ENCODE measurements at regions not wholly inside any gene's neighbourhood (a gene's known extent, or its start where the extent isn't known, plus 50 kb on each side); places are given as distances from the start of the nearest gene placed in this dataset.
"Not testable (repeated sequence)": the region's sequence is repeated elsewhere in the genome, so short reads cannot be mapped to it uniquely, and the experiment has no call there.

GRCh38 chr21:28066076-28066475 lies 926.6 kb downstream of the LTN1 start:
- Histone ChIP-seq H3K36me3 (ENCODE audit: insufficient read depth in 1 of 2, low read depth in 1 of 2) (no peaks in the 10 kb centered on the region), H3K27ac (no peak overlapping the region), H3K4me3 (peak overlapping the region; percentile 69), H3K27me3 (ENCODE audit: insufficient read depth in 3 of 3, low read length in 2 of 3) (no peaks in the 10 kb centered on the region), H3K9me3 (no peaks in the 10 kb centered on the region), H3K4me1 (peaks cover 13% of the 10 kb centered on the region)
- TF ChIP-seq CTCF (IDR thresholded peaks at IDR 0.05) = no peak
- WGBS, 3 donors = 28 to 33% (median 33%) methylated on average over 1 of the region's 1 CpG
- DNase-seq (no peak), ATAC-seq (no peak)
- intact Hi-C loops (cut with DNase I) = loop anchor here (5.0 to 10.0 kb wide), 4 partner anchors 51 to 1221 kb away; partner anchors contain the start of gene ADAMTS1 (in 1 of the 2)

DNA sequence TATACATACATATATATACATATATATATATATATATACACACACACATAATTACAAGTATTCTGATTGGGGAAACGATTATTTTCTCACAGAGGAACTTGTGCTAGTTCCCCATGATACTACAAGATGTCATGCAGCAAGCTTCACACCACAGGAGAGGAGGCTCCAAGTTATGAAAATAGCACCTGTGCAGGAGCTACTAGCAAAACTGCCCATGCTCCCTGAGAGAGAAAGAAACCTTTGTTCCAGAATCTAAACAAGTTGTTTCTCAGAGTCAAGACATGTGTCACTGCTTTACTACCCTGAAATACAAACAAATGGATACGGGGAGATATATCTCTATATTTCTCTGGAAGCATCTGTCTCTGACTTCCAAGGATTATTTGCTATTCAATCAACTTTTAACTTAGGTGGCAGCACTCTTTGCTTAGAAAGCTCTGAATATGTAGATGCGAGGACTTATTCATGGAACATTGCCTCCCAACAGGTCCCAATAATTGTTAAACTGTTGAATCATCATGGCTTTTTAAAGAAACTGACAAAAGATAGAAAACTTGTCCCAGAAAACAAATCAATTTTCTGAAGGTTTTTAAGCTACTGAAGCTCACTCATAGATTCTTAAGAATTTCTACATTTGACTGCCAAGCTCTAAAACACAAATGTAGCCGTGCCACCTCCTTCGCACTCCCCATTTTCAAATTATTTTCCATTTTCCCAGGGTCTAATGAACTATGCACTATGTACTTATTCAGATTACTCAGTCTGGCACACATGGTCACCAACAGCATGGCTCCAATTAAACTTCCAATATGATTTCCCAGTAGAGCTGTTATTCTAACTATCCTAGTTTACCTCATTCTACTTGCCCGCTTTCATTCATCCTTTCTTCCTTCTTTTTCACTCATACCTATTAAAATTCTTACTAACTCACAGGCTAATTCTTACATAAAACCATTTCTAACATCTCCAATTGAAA lies 929.1 kb downstream of the LTN1 start:
- Histone ChIP-seq H3K27me3 (ENCODE audit: insufficient read depth in 3 of 3, low read length in 2 of 3) (no peaks in the 10 kb centered on the region), H3K9me3 (no peaks in the 10 kb centered on the region), H3K4me1 (peaks cover 5% of the 10 kb centered on the region), H3K4me3 (no peak overlapping the region), H3K27ac (no peak overlapping the region), H3K36me3 (ENCODE audit: insufficient read depth in 1 of 2, low read depth in 1 of 2) (no peaks in the 10 kb centered on the region)
- TF ChIP-seq CTCF (IDR thresholded peaks at IDR 0.05) = no peak
- WGBS, 3 donors = 75 to 91% (median 76%) methylated on average over 6 of the region's 6 CpGs
- intact Hi-C loops (cut with DNase I) = loop anchor here in 1 of 2 donors (10.0 kb wide), 2 partner anchors 271 to 1219 kb away; partner anchors contain the start of gene ADAMTS1
- no peak for ATAC-seq
- no peak for DNase-seq

DNA sequence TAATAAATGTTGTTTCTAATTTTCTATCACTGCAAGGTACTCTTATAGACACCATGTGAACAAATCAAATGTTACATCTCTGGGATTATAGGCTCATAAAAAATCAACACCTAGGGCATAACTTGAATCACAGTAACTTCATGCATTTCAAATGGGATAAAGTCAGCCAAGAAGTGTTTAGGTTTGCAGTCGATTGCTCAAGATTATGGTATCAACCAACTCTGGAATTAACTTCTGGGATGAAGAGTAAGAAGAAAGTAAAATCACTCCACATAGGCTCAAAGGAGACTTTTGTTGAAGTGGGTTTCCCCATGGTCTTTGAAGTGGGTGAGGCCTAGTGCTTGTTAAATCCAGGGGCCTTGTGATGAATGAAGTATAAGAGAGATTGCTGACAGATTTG lies 939.7 kb downstream of the LTN1 start:
- H3K27ac ChIP-seq; H3K36me3 ChIP-seq (ENCODE audit: insufficient read depth in 1 of 2, low read depth in 1 of 2); H3K4me1 ChIP-seq; DNase-seq; H3K9me3 ChIP-seq; ATAC-seq; H3K4me3 ChIP-seq; H3K27me3 ChIP-seq (ENCODE audit: insufficient read depth in 3 of 3, low read length in 2 of 3): not testable (repeated sequence)
- 53 to 59% (median 58%) methylated on average over 1 of the region's 1 CpG for WGBS, 3 donors
- intact Hi-C loops (cut with DNase I) = loop anchor here (5.0 to 10.0 kb wide), 3 partner anchors 348 to 1201 kb away; no protein-coding TSS in a partner anchor

- intact Hi-C loops (cut with DNase I) = loop anchor here (5.0 to 10.0 kb wide), 3 partner anchors 347 to 1199 kb away; no protein-coding TSS in a partner anchor
- H3K9me3 ChIP-seq; H3K27ac ChIP-seq; H3K4me1 ChIP-seq; H3K36me3 ChIP-seq (ENCODE audit: insufficient read depth in 1 of 2, low read depth in 1 of 2); DNase-seq; H3K27me3 ChIP-seq (ENCODE audit: insufficient read depth in 3 of 3, low read length in 2 of 3): not testable (repeated sequence)
- TF ChIP-seq CTCF (IDR thresholded peaks at IDR 0.05) = peak; percentile 71
- peak; percentile 58 to 88 (median 67) for ATAC-seq
- peak overlapping the region; percentile 21 for H3K4me3 ChIP-seq
- WGBS, 3 donors = 20 to 22% (median 21%) methylated on average over 4 of the region's 4 CpGs
Measured at GRCh38 chr21:28051649-28052048, 941.0 kb downstream of the LTN1 start.

- ATAC-seq; H3K4me3 ChIP-seq; DNase-seq; H3K4me1 ChIP-seq; H3K9me3 ChIP-seq; H3K36me3 ChIP-seq (ENCODE audit: insufficient read depth in 1 of 2, low read depth in 1 of 2); H3K27me3 ChIP-seq (ENCODE audit: insufficient read depth in 3 of 3, low read length in 2 of 3); intact Hi-C loops (cut with DNase I); H3K27ac ChIP-seq: not testable (repeated sequence)
Measured at GRCh38 chr21:28035692-28036091, 957.0 kb downstream of the LTN1 start.

DNA sequence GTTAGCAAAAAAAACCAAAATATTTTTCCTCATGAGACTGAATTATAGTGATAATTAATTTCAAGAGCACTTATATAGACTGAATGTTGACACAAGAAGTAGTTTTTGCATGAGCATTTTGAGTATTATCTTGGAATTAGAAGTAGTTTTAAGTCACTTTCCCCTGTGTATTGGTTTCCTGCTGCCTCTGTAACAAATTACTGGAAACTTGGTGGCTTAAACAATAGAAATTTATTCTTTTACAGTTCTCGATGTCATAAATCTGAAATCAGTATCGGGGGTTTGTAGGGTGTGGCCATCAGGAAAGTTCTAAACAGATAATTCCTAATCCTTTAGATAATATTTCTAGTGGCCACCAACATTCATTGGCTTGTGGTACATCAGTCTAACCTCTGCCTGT lies 957.8 kb downstream of the LTN1 start:
- H3K4me1 ChIP-seq; H3K27ac ChIP-seq; H3K4me3 ChIP-seq; H3K36me3 ChIP-seq (ENCODE audit: insufficient read depth in 1 of 2, low read depth in 1 of 2); intact Hi-C loops (cut with DNase I); DNase-seq; ATAC-seq; H3K27me3 ChIP-seq (ENCODE audit: insufficient read depth in 3 of 3, low read length in 2 of 3); H3K9me3 ChIP-seq: not testable (repeated sequence)
- WGBS, 3 donors = 13 to 43% (median 31%) methylated on average over 2 of the region's 2 CpGs

GRCh38 chr21:28034334-28034733 lies 958.3 kb downstream of the LTN1 start:
- DNase-seq, ATAC-seq: not testable (repeated sequence)
- WGBS, 3 donors = 20 to 30% (median 23%) methylated on average over 4 of the region's 4 CpGs

GRCh38 chr21:28032652-28033051 lies 960.0 kb downstream of the LTN1 start:
- ATAC-seq; intact Hi-C loops (cut with DNase I); H3K4me1 ChIP-seq; DNase-seq; H3K36me3 ChIP-seq (ENCODE audit: insufficient read depth in 1 of 2, low read depth in 1 of 2); H3K4me3 ChIP-seq; H3K27ac ChIP-seq; H3K9me3 ChIP-seq; H3K27me3 ChIP-seq (ENCODE audit: insufficient read depth in 3 of 3, low read length in 2 of 3): not testable (repeated sequence)
- 91 to 100% (median 92%) methylated on average over 1 of the region's 1 CpG for WGBS, 3 donors

More at GRCh38 chr21:28034334-28034733, 958.3 kb downstream of the LTN1 start:
- H3K27me3 ChIP-seq (ENCODE audit: insufficient read depth in 3 of 3, low read length in 2 of 3); H3K36me3 ChIP-seq (ENCODE audit: insufficient read depth in 1 of 2, low read depth in 1 of 2); H3K9me3 ChIP-seq; H3K27ac ChIP-seq; H3K4me3 ChIP-seq; intact Hi-C loops (cut with DNase I); H3K4me1 ChIP-seq: not testable (repeated sequence)

Data from psoas muscle (tissue), 7 donors.